Liver (tissue), 7 donors: ENCODE measurements at regions not wholly inside any gene's neighbourhood (a gene's known extent, or its start where the extent isn't known, plus 50 kb on each side); places are given as distances from the start of the nearest gene placed in this dataset.

Source experiments
- DNase-seq: peaks from one replicate; pipeline ENCODE4 v3.0.0-alpha.2; 2017; ENCODE audit warnings: low spot score
- H3K27ac ChIP-seq, 2 donors: one replicate each; pipeline ENCODE4 v1.7.0; 2013; ENCODE audit warnings: inconsistent platforms in 2 of 2, low read length in 2 of 2, control low read depth in 1 of 2, low read depth in 1 of 2, mild to moderate bottlenecking in 1 of 2
- H3K27me3 ChIP-seq, 4 donors: one replicate each; pipeline versions ENCODE4 v1.6.1 to v1.7.0; 2013; ENCODE audit warnings: low read length in 3 of 4, inconsistent platforms in 1 of 4, mild to moderate bottlenecking in 1 of 4, moderate library complexity in 1 of 4; ENCODE audit not compliant: control insufficient read depth in 4 of 4, insufficient read depth in 4 of 4
- H3K36me3 ChIP-seq, 4 donors: one replicate each; pipeline versions ENCODE4 v1.6.1 to v1.7.0; 2013; ENCODE audit warnings: low read length in 3 of 4, mild to moderate bottlenecking in 3 of 4, low read depth in 1 of 4, moderate library complexity in 1 of 4; ENCODE audit not compliant: control insufficient read depth in 4 of 4, insufficient read depth in 3 of 4
- H3K4me1 ChIP-seq, 4 donors: one replicate each; pipeline versions ENCODE4 v1.6.1 to v1.7.0; 2013; ENCODE audit warnings: low read length in 3 of 4, mild to moderate bottlenecking in 3 of 4, moderate library complexity in 1 of 4; ENCODE audit not compliant: control insufficient read depth in 4 of 4, insufficient read depth in 4 of 4
- H3K4me3 ChIP-seq, 3 donors: one replicate each; pipeline versions ENCODE4 v1.6.1 to v1.7.0; 2013; ENCODE audit warnings: low read length in 3 of 3, control low read depth in 1 of 3, low read depth in 1 of 3, mild to moderate bottlenecking in 1 of 3
- H3K9ac ChIP-seq, 2 donors: one replicate each; pipeline ENCODE4 v1.7.0; 2013; ENCODE audit warnings: low read length in 2 of 2, mild to moderate bottlenecking in 2 of 2, moderate library complexity in 2 of 2, control low read depth in 1 of 2, low read depth in 1 of 2
- H3K9me3 ChIP-seq, 4 donors: one replicate each; pipeline versions ENCODE4 v1.6.1 to v1.7.0; 2013; ENCODE audit warnings: low read length in 3 of 4; ENCODE audit not compliant: control insufficient read depth in 4 of 4
- ATF3 ChIP-seq: IDR thresholded peaks from 2 replicates; pipeline ENCODE4 v1.6.1; 2016; ENCODE audit warnings: antibody characterized with exemption
- EGR1 ChIP-seq, 2 donors: IDR thresholded peaks; 2 replicates each; pipeline ENCODE4 v1.6.1; 2016 to 2018; ENCODE audit warnings: antibody characterized with exemption in 2 of 2, low read depth in 2 of 2
- FOXA1 ChIP-seq: IDR thresholded peaks from 2 replicates; pipeline ENCODE4 v1.6.1; 2016; ENCODE audit warnings: antibody characterized with exemption
- FOXA2 ChIP-seq: IDR thresholded peaks from 2 replicates; pipeline ENCODE4 v1.6.1; 2016; ENCODE audit warnings: antibody characterized with exemption
- GABPA ChIP-seq, 2 donors: IDR thresholded peaks in 1 of 2; conservative IDR thresholded peaks in 1 of 2; 2 replicates each; pipeline ENCODE4 v1.6.1; 2016; ENCODE audit warnings: antibody characterized with exemption in 2 of 2, mild to moderate bottlenecking in 1 of 2, moderate library complexity in 1 of 2
- HNF4A ChIP-seq, 2 donors: conservative IDR thresholded peaks; 2 replicates each; pipeline ENCODE4 v1.6.1; 2016; ENCODE audit warnings: antibody characterized with exemption in 2 of 2, mild to moderate bottlenecking in 2 of 2
- JUND ChIP-seq, 2 donors: IDR thresholded peaks; 2 replicates each; pipeline ENCODE4 v1.6.1; 2016; ENCODE audit warnings: antibody characterized with exemption in 2 of 2
- NR2F2 ChIP-seq: IDR thresholded peaks from 2 replicates; pipeline ENCODE4 v1.6.1; 2016; ENCODE audit warnings: antibody characterized with exemption
- RXRA ChIP-seq, 2 donors: IDR thresholded peaks; 2 replicates each; pipeline ENCODE4 v1.6.1; 2017 to 2018; ENCODE audit warnings: antibody characterized with exemption in 2 of 2, mild to moderate bottlenecking in 1 of 2
- SP1 ChIP-seq: IDR thresholded peaks from 2 replicates; pipeline ENCODE4 v1.6.1; 2018; ENCODE audit warnings: antibody characterized with exemption, mild to moderate bottlenecking
- TAF1 ChIP-seq: conservative IDR thresholded peaks from 2 replicates; pipeline ENCODE4 v1.6.1; 2016; ENCODE audit warnings: antibody characterized with exemption, mild to moderate bottlenecking
- YY1 ChIP-seq: IDR thresholded peaks from 2 replicates; pipeline ENCODE4 v1.6.1; 2016; ENCODE audit warnings: antibody characterized with exemption, mild to moderate bottlenecking
- ZBTB33 ChIP-seq: IDR thresholded peaks from 2 replicates; pipeline ENCODE4 v1.6.1; 2016; ENCODE audit warnings: antibody characterized with exemption
- WGBS: extraction: QIAGEN DNeasy Blood & Tissue Kit; methylation state at CpG from one replicate; pipeline ENCODE4 v1.1.7; 2013; 5-methylcytosine and 5-hydroxymethylcytosine counted together
- TF ChIP-seq, protein P1 (sequence below): IDR thresholded peaks from 2 replicates; pipeline ENCODE4 v1.6.1; 2016; ENCODE audit warnings: antibody characterized with exemption, mild to moderate bottlenecking
- donor health status: healthy.
- donor health status: healthy.
- donor health status: healthy.
- donor health status: healthy.

GRCh38 chr6:814378-815347, 121.7 kb upstream of the EXOC2 start:
- Histone ChIP-seq H3K4me1 (no peaks in the 10 kb centered on the region), H3K9me3 (no peaks in the 10 kb centered on the region), H3K4me3 (no peak overlapping the region), H3K36me3 (no peaks in the 10 kb centered on the region), H3K9ac (no peak overlapping the region), H3K27me3 (no peaks in the 10 kb centered on the region), H3K27ac (no peak overlapping the region)
- TF ChIP-seq ZBTB33 (no peak), FOXA1 (no peak), ATF3 (no peak), NR2F2 (no peak)
- TF ChIP-seq, protein P1, sequence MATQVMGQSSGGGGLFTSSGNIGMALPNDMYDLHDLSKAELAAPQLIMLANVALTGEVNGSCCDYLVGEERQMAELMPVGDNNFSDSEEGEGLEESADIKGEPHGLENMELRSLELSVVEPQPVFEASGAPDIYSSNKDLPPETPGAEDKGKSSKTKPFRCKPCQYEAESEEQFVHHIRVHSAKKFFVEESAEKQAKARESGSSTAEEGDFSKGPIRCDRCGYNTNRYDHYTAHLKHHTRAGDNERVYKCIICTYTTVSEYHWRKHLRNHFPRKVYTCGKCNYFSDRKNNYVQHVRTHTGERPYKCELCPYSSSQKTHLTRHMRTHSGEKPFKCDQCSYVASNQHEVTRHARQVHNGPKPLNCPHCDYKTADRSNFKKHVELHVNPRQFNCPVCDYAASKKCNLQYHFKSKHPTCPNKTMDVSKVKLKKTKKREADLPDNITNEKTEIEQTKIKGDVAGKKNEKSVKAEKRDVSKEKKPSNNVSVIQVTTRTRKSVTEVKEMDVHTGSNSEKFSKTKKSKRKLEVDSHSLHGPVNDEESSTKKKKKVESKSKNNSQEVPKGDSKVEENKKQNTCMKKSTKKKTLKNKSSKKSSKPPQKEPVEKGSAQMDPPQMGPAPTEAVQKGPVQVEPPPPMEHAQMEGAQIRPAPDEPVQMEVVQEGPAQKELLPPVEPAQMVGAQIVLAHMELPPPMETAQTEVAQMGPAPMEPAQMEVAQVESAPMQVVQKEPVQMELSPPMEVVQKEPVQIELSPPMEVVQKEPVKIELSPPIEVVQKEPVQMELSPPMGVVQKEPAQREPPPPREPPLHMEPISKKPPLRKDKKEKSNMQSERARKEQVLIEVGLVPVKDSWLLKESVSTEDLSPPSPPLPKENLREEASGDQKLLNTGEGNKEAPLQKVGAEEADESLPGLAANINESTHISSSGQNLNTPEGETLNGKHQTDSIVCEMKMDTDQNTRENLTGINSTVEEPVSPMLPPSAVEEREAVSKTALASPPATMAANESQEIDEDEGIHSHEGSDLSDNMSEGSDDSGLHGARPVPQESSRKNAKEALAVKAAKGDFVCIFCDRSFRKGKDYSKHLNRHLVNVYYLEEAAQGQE: no peak
- WGBS: 88% methylated on average over 14 of the region's 14 CpGs
- no peak for DNase-seq

- no peak overlapping the region for H3K4me3 ChIP-seq
- no peaks in the 10 kb centered on the region for H3K9me3 ChIP-seq
- TF ChIP-seq ATF3 (no peak), SP1 (no peak), FOXA1 (no peak), GABPA (IDR thresholded peaks at IDR 0.05 in 1 of 2, conservative IDR thresholded peaks at IDR 0.05 in 1 of 2) (no peak), EGR1 (IDR thresholded peaks at IDR 0.05; ENCODE audit: low read depth in 2 of 2) (no peak), RXRA (IDR thresholded peaks at IDR 0.05) (no peak)
- H3K27ac ChIP-seq: no peak overlapping the region
- DNase-seq: no peak
- WGBS: 89% methylated on average over 2 of the region's 2 CpGs
- H3K4me1 ChIP-seq: no peaks in the 10 kb centered on the region
- H3K36me3 ChIP-seq: no peaks in the 10 kb centered on the region
- H3K27me3 ChIP-seq: no peaks in the 10 kb centered on the region
- no peak overlapping the region for H3K9ac ChIP-seq
Measured at GRCh38 chr6:811831-812230, 118.9 kb upstream of the EXOC2 start.

DNA sequence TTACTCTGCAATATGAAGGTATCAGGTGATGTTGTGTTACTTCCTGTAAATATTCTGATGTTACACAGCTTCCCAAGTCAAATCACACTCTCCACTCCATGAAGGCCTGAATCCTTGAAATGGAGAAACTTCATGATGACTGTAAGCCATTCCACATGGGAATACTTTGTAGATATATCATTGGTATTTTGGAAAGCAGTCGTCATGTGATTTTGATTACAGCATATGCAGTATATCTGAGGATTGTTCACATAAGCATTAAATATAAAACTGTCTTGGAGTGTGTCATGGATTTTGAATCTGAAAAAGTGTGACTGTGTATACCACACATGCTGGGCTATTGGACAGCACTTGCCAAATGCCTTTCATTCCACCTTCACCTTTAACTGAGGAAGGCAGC, 118.3 kb upstream of the EXOC2 start:
- no peak overlapping the region for H3K4me3 ChIP-seq
- no peaks in the 10 kb centered on the region for H3K9me3 ChIP-seq
- no peak overlapping the region for H3K27ac ChIP-seq
- WGBS: 91% methylated on average over 1 of the region's 1 CpG
- DNase-seq: no peak
- no peaks in the 10 kb centered on the region for H3K36me3 ChIP-seq
- no peak overlapping the region for H3K9ac ChIP-seq
- H3K4me1 ChIP-seq: no peaks in the 10 kb centered on the region
- H3K27me3 ChIP-seq: no peaks in the 10 kb centered on the region
- no peak for TF ChIP-seq ZBTB33
- TF ChIP-seq ATF3: no peak
- TF ChIP-seq SP1: no peak
- no peak for TF ChIP-seq TAF1
- no peak for TF ChIP-seq YY1
- TF ChIP-seq JUND (IDR thresholded peaks at IDR 0.05): no peak
- no peak for TF ChIP-seq NR2F2
- TF ChIP-seq FOXA2: no peak
- TF ChIP-seq RXRA (IDR thresholded peaks at IDR 0.05): no peak
- TF ChIP-seq HNF4A (conservative IDR thresholded peaks at IDR 0.05): no peak
- TF ChIP-seq FOXA1: no peak
